ACC112 (cell line): ENCODE measurements at regions not wholly inside any gene's neighbourhood (a gene's known extent, or its start where the extent isn't known, plus 50 kb on each side); places are given as distances from the start of the nearest gene placed in this dataset.
A peak's percentile ranks its signal among the peaks of the same experiment; 100 is the strongest.

Source experiments
- H2AFZ ChIP-seq: fragments of 200-600 bp; sonication (generic); one replicate; pipeline ENCODE4 v1.6.0; 2017; ENCODE audit warnings: antibody characterized with exemption, low read length; ENCODE audit not compliant: unreplicated experiment
- H3K27ac ChIP-seq: fragments of 200-600 bp; sonication (generic); 2 replicates; pipeline ENCODE4 v1.5.1; 2014; ENCODE audit warnings: low read depth, mild to moderate bottlenecking, antibody characterized with exemption, low read length, moderate library complexity
- H3K27me3 ChIP-seq: fragments of 200-600 bp; sonication (generic); 2 replicates; pipeline ENCODE4 v1.6.1; 2014; ENCODE audit warnings: mild to moderate bottlenecking, antibody characterized with exemption, low read length, moderate library complexity, mixed read lengths; ENCODE audit not compliant: insufficient read depth
- H3K36me3 ChIP-seq: fragments of 200-600 bp; sonication (generic); 2 replicates; pipeline ENCODE4 v1.6.1; 2016; ENCODE audit warnings: mild to moderate bottlenecking, antibody characterized with exemption, low read length, moderate library complexity, mixed read lengths; ENCODE audit not compliant: insufficient read depth
- H3K4me1 ChIP-seq: fragments of 200-600 bp; sonication (generic); one replicate; pipeline ENCODE4 v1.6.1; 2016; ENCODE audit warnings: low read length, mixed read lengths; ENCODE audit not compliant: insufficient read depth, unreplicated experiment, control insufficient read depth
- H3K4me3 ChIP-seq: fragments of 200-600 bp; sonication (generic); 2 replicates; pipeline ENCODE4 v1.5.1; 2014; ENCODE audit warnings: mild to moderate bottlenecking, low read depth, low read length
- H3K79me2 ChIP-seq: fragments of 200-600 bp; sonication (generic); one replicate; pipeline ENCODE4 v1.6.0; 2016; ENCODE audit warnings: low read length; ENCODE audit not compliant: control insufficient read depth, unreplicated experiment, insufficient read depth

DNA sequence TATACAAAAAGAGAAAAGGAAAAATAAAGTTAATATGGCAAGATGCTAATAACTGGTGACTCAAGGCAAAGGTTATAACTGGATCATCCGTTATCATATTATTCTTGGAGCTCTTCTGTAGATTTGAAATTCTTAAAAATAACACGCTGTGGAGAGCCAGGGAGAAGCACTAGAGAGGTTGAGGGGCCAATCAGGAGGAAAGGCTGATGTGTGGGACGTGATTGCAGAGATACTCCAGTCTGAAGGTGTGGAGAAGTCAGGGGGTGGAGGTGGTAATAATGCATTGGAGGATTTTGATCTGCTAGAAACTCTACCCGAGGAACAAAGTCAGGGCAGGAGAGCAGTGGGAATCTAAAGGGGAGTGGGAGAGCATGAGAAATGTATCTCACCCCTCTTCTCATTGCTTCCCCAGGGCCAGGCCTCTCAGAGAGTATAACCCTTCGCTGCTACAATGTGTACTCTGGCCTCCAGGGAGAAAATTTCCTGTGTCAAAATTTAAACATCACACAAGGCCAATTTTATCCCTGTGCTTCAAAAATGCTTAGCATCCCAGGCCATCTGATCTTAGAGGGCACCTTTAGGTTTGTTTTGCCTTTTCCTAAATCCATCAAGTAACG is 211.5 kb upstream of the SEMA6D start:
- no peak overlapping the region for H2AFZ ChIP-seq
- H3K79me2 ChIP-seq = no peaks in the 10 kb centered on the region
- no peaks in the 10 kb centered on the region for H3K4me1 ChIP-seq
- H3K27ac ChIP-seq = no peak overlapping the region
- no peaks in the 10 kb centered on the region for H3K27me3 ChIP-seq
- H3K36me3 ChIP-seq = no peaks in the 10 kb centered on the region
- H3K4me3 ChIP-seq = no peak overlapping the region

DNA sequence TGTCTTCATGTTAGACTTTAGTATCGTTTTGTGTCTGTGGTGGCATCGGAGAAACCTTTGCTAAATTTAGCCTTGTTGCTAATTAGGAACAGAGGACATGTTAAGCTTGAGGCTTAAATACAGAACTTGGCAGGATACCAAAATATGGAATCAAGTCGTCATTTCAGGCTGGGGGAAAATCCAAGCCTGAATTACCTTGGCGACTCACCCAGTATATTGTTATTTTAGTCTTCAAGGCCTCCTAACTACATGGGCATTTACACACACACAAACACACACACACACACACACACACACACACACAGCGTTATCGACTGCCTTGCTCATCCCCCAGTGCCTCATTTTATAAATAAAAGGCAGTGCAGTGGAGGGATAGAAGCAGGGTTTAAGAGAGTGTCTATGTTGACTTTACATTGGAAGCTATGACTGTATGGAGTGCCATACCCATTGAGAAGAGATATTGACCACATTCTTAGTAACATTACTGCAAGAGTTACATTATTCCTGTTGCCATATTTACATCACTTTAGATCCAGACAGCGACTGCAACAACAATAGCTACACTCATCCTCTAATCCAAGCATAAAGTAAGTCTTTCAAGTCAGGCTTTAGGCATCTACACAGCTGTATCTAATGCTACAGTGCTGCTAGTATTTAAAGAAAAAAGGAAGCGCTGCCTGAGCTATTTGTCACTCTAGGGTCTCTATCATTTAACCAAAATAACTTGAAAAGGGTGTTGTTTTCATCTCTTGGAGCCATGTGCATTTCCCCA is 210.8 kb upstream of the SEMA6D start:
- no peaks in the 10 kb centered on the region for H3K27me3 ChIP-seq
- H3K4me1 ChIP-seq = no peaks in the 10 kb centered on the region
- H3K36me3 ChIP-seq = no peaks in the 10 kb centered on the region
- H2AFZ ChIP-seq = no peak overlapping the region
- H3K27ac ChIP-seq = no peak overlapping the region
- no peaks in the 10 kb centered on the region for H3K79me2 ChIP-seq
- no peak overlapping the region for H3K4me3 ChIP-seq

DNA sequence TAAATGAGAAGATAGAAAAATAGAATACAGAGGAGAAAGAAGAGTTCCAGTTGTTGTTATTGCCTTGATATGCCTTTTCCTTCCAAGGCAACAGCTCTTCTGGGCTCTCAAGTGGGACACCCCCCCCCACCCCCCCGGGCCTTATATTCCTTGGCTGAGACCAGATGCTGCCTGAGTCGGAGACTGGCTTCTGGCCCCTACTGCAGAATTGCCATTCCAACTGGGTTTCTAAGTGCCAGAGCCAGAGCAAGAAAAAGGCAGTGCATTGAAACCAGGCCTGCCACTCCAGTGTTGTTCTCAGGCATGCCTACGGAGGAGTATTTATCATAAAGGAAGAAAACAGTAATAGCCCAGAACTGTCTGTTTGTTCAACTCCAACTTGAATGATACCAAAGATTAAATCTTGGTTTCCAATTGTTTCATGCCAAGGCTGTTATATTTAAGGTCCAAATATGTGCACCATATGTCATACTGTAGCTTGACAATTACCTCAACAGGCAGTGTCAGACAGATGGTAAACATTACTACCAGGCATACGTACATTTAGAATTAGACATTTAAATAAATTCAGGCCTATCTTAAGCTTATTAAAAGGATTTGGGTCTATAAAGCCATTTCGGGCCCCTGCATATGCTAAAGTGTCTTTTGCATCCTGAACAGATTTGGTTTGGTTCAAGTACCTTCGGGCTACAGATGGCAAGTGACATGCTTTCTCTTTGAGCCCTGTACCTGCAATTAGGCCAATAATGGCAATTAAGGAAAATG is 209.9 kb upstream of the SEMA6D start:
- H3K27ac ChIP-seq = no peak overlapping the region
- no peaks in the 10 kb centered on the region for H3K79me2 ChIP-seq
- no peak overlapping the region for H3K4me3 ChIP-seq

DNA sequence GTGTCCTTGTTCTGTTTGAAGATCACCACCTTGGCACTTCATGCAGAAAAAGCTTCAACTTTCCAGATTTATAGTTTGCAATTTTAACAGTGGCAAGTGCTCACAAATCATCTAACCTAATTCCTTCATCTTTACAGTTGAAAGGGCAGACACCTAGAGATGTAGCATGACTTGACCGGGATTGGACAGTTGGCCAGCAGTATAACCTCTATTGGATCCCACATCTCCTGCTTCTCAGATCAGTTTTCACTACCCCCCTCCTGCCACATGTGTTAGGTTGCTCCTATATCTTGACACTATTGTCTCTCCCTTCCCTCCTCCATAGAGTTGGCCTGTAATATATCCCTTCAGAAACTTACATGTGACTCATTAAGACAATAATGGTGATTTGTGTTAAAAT is 206.0 kb upstream of the SEMA6D start:
- Histone ChIP-seq H3K4me3 (no peak overlapping the region), H3K79me2 (no peaks in the 10 kb centered on the region), H3K27ac (no peak overlapping the region), H3K36me3 (no peaks in the 10 kb centered on the region), H3K4me1 (peaks cover 13% of the 10 kb centered on the region), H2AFZ (no peak overlapping the region), H3K27me3 (no peaks in the 10 kb centered on the region)

More for the DNA sequence above, 209.9 kb upstream of the SEMA6D start:
- Histone ChIP-seq H2AFZ (no peak overlapping the region), H3K36me3 (no peaks in the 10 kb centered on the region), H3K4me1 (no peaks in the 10 kb centered on the region), H3K27me3 (no peaks in the 10 kb centered on the region)

DNA sequence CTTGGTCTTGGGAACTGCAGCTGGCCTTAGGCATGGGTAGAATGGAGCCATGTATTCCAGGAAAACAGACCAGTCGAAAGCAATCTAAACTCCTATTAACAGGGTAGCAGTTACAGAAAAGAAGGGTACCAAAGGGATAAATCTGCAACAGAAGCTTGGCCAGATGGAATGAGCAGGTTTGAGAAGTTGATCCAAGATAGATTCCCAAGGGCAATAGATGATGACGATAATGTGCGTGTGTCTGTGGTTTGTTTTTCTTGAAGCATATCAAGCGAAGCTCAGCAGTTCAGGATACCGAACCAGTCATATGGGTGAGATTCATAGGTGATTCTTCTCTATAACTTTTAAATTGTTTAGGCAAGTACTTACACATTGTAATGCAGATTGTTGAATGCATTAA is 203.8 kb upstream of the SEMA6D start:
- Histone ChIP-seq H3K79me2 (no peaks in the 10 kb centered on the region), H3K27ac (peak overlapping the region; percentile 56; the same call in 1 of the 2 replicates), H3K4me1 (peaks cover 26% of the 10 kb centered on the region), H2AFZ (no peak overlapping the region), H3K36me3 (no peaks in the 10 kb centered on the region), H3K27me3 (no peaks in the 10 kb centered on the region), H3K4me3 (no peak overlapping the region)

DNA sequence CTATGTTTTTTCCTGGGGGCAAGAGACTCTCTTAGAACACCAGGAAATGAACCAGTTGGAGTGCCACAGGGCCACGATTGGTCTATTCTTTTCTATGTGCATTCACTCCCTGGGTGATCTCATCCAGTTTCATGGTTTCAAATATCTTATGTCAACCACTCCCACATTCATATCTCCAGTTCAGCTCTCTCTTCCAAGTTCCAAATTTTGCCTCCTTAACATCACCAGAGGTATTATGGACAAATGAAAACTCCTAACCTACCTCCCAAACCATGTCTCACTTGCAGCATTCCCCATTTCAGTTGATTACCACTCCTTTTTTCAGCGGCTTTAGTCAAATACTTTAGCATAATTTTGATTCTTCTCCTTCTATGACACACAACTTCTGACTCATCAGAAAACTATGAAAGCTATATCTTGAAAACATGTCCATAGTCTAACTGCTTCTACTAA is 203.1 kb upstream of the SEMA6D start:
- H2AFZ ChIP-seq = peak overlapping the region; percentile 69
- H3K79me2 ChIP-seq = no peaks in the 10 kb centered on the region
- H3K27ac ChIP-seq = peak overlapping the region; percentile 56
- H3K36me3 ChIP-seq = no peaks in the 10 kb centered on the region
- H3K4me1 ChIP-seq = peaks cover 26% of the 10 kb centered on the region
- H3K4me3 ChIP-seq = peak overlapping the region; percentile 20; the same call in 1 of the 2 replicates
- no peaks in the 10 kb centered on the region for H3K27me3 ChIP-seq

DNA sequence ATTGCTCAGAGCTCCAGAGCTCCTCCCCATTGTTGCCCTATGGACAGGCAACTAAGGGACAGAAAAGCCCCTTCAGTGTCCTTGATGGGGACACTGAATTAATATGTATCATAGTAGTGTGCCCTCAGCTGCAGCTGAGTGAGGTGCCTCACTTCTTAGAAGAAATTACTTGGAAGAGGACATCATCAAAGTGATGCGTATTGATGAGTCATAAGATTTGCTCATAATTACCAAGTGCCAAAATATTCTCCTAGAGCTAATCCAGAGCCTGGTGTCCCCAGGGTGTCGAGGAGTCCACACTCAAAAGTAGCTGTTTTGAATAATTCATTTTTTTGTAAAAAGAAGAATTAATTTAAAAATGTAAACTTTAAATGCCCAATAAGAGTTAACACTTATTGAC is 200.7 kb upstream of the SEMA6D start:
- H3K27ac ChIP-seq = no peak overlapping the region
- H3K27me3 ChIP-seq = no peaks in the 10 kb centered on the region
- H3K4me1 ChIP-seq = peaks cover 26% of the 10 kb centered on the region
- no peak overlapping the region for H3K4me3 ChIP-seq
- H3K79me2 ChIP-seq = no peaks in the 10 kb centered on the region
- H3K36me3 ChIP-seq = no peaks in the 10 kb centered on the region
- no peak overlapping the region for H2AFZ ChIP-seq

DNA sequence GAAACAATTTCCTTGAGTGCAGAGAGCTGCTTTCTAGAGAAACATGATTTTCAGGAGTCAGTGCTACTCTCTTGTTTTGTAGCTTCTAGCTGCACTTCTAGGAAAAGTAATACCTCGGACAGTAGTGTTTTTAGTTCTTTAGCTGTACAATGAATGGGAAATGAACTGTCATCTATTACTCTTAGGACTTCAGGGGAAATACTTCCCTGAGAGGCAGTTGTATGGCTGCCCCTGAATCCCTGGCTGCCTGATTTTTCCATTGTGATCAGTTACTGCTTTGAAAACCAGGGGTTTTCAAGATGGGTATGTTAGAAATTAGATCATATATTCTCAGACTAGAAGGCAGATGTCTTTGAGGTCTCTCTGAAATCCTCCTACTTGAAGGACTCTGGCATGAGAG is 200.3 kb upstream of the SEMA6D start:
- peaks cover 26% of the 10 kb centered on the region for H3K4me1 ChIP-seq
- no peaks in the 10 kb centered on the region for H3K36me3 ChIP-seq
- H3K4me3 ChIP-seq = no peak overlapping the region
- H3K27ac ChIP-seq = no peak overlapping the region
- H2AFZ ChIP-seq = no peak overlapping the region
- H3K79me2 ChIP-seq = no peaks in the 10 kb centered on the region
- H3K27me3 ChIP-seq = no peaks in the 10 kb centered on the region

DNA sequence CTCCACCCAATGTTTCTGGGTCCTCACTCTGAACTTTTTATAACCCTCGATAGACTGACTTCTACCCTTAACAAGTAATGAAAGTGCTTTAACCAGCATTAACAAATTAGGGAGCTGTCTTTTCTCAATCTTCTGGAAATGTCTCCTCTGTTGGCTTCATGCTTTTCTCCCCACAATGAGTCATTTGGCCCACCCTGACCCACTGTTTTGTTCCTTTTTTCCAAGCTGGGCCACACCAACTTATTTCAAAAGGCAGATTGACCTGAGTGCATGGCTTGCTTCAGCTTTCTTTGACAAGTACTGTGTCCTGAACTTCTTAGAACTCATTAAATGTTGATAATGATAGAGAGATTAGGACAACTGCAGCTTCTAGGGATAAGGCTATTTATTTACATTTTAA is 199.6 kb upstream of the SEMA6D start:
- H3K36me3 ChIP-seq = no peaks in the 10 kb centered on the region
- H3K79me2 ChIP-seq = no peaks in the 10 kb centered on the region
- H3K4me3 ChIP-seq = no peak overlapping the region
- no peak overlapping the region for H3K27ac ChIP-seq
- peak overlapping the region; percentile 89 for H2AFZ ChIP-seq
- peaks cover 26% of the 10 kb centered on the region for H3K4me1 ChIP-seq
- H3K27me3 ChIP-seq = no peaks in the 10 kb centered on the region

DNA sequence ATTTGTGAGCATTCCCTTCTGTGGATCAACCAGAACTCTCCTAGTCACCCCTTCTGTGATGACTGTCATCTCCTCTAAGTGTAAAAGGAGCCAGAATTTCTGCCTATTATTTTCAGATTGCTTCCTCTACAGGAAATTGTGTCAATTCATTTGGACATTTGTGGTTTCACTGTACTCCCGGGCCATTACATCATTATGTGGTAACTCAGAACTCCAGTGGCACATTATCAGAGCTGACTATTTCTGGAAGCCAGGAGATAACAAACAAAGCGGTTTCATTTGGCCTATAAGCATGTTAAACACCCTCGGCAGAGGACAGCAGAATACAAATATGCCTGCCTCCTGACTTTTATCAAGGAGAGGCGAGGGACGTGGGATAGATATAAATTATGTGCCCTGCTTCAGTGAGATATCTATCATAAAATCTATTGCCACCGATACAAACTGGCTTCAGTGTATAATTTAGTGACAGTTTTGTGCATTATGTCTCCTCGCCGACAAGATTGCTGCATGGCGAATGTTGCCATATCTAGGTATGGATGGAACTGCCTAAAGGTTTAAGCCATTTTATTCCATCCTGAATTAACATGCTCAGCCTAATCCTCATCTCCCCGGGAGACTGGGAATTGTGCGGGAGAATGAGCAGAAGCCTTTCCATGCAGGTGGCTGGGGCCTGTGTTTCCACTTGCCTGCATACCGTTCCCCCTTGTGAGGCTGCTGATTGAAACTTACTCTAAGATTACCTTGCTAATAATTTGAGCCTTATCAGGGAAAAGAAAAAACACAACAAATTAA is 193.4 kb upstream of the SEMA6D start:
- Histone ChIP-seq H3K27me3 (no peaks in the 10 kb centered on the region), H2AFZ (no peak overlapping the region), H3K4me1 (peaks cover 6% of the 10 kb centered on the region), H3K27ac (no peak overlapping the region), H3K36me3 (no peaks in the 10 kb centered on the region), H3K79me2 (no peaks in the 10 kb centered on the region), H3K4me3 (no peak overlapping the region)
